GM12878 (cell line): ENCODE measurements at regions not wholly inside any gene's neighbourhood (a gene's known extent, or its start where the extent isn't known, plus 50 kb on each side); places are given as distances from the start of the nearest gene placed in this dataset.

ENCODE experiments used
- ATAC-seq: fragments of 200-7000 bp; cut with Tn5 transposase; 3 replicates; pipeline ENCODE4 v1.9.1; 2020; ENCODE audit warnings: mild to moderate bottlenecking, moderate library complexity
- BruUV-seq: library from RNA; stranded (reverse); fragments of 400-500 nt; replicated peaks from 2 replicates; lab custom pipeline; 2021; lab: Mats Ljungman, UMichigan
- CTCF ChIA-PET: fragments of 300-600 bp; sonication (Branson Sonifier 250); formaldehyde crosslinking; extraction: SDS; loops from one replicate; lab custom pipeline; 2021; ENCODE audit warnings: inconsistent platforms; lab: Yijun Ruan, JAX
- POLR2A ChIA-PET: fragments of 350-600 bp; formaldehyde crosslinking; extraction: SDS; loops from one replicate; lab custom pipeline; 2021; ENCODE audit warnings: inconsistent platforms; lab: Charles Lee
- RAD21 ChIA-PET: fragments of 300-600 bp; sonication (Branson Sonifier 250); formaldehyde crosslinking; loops from one replicate; lab custom pipeline; 2023; ENCODE audit warnings: antibody characterized with exemption; ENCODE audit not compliant: unreplicated experiment; lab: Charles Lee
- SMC1A ChIA-PET: fragments of 300-600 bp; sonication (Branson Sonifier 250); formaldehyde crosslinking; loops from one replicate; lab custom pipeline; 2023; ENCODE audit not compliant: unreplicated experiment, uncharacterized antibody; lab: Charles Lee
- DNase-seq: peaks from one replicate; pipeline ENCODE4 v3.0.0-alpha.2; 2011; ENCODE audit warnings: low read depth, low spot score
- FAIRE-seq: peaks from 3 replicates; lab custom pipeline; 2011; peaks lifted over from hg19 to GRCh38; lab: Jason Lieb, UNC
- H2AFZ ChIP-seq: 2 replicates; pipeline ENCODE4 v1.6.0; 2011; ENCODE audit warnings: low read depth, low read length, control low read depth; ENCODE audit not compliant: control insufficient read depth
- H3K27ac ChIP-seq: 2 replicates; pipeline ENCODE4 v1.5.1; 2011; ENCODE audit warnings: control low read depth; ENCODE audit not compliant: control insufficient read depth, insufficient read depth
- H3K27me3 ChIP-seq, 2 experiments: replicated peaks in 1 of 2; 2 replicates each; pipeline versions ENCODE4 v1.6.0 to v1.6.1; 2011; ENCODE audit warnings: low read length in 1 of 2; ENCODE audit not compliant: control insufficient read depth in 2 of 2, insufficient read depth in 2 of 2
- H3K36me3 ChIP-seq, 2 experiments: 2 replicates each; pipeline ENCODE4 v1.5.1; 2011; ENCODE audit warnings: low read length in 1 of 2; ENCODE audit not compliant: control insufficient read depth in 2 of 2, insufficient read depth in 2 of 2
- H3K4me1 ChIP-seq: 2 replicates; pipeline ENCODE4 v1.6.1; 2011; ENCODE audit warnings: mild to moderate bottlenecking, low read length, moderate library complexity, mixed read lengths; ENCODE audit not compliant: control insufficient read depth, insufficient read depth
- H3K4me2 ChIP-seq: 2 replicates; pipeline ENCODE4 v1.6.0; 2011; ENCODE audit warnings: control low read depth; ENCODE audit not compliant: control insufficient read depth, insufficient read depth
- H3K4me3 ChIP-seq: fragments of 200-600 bp; sonication (generic); 2 replicates; pipeline ENCODE4 v1.5.1; 2016
- H3K79me2 ChIP-seq: 2 replicates; pipeline ENCODE4 v1.6.0; 2011; ENCODE audit warnings: low read length; ENCODE audit not compliant: control insufficient read depth, insufficient read depth
- H3K9ac ChIP-seq: 2 replicates; pipeline ENCODE4 v1.8.0; 2011; ENCODE audit warnings: low read length, control low read depth, mixed read lengths; ENCODE audit not compliant: control insufficient read depth, insufficient read depth
- H3K9me3 ChIP-seq: replicated peaks from 3 replicates; pipeline ENCODE4 v1.5.1; 2011; ENCODE audit warnings: mild to moderate bottlenecking, low read length; ENCODE audit not compliant: control insufficient read depth, insufficient read depth
- H4K20me1 ChIP-seq: 2 replicates; pipeline ENCODE4 v1.6.0; 2011; ENCODE audit not compliant: control insufficient read depth, insufficient read depth
- CBFB ChIP-seq: IDR thresholded peaks from 2 replicates; pipeline ENCODE4 v1.6.1; 2016; ENCODE audit warnings: antibody characterized with exemption, low read depth
- E4F1 ChIP-seq: fragments of 450-650 bp; IDR thresholded peaks from 2 replicates; pipeline ENCODE4 v1.6.1; 2018; ENCODE audit warnings: borderline replicate concordance, mild to moderate bottlenecking; ENCODE audit not compliant: partially characterized antibody
- EP300 ChIP-seq, 2 experiments: fragments of 150-350 bp in 1 of 2; IDR thresholded peaks; 2 replicates each; pipeline ENCODE4 v1.6.1; 2011 to 2012; ENCODE audit warnings: low read depth in 2 of 2, low read length in 2 of 2, borderline replicate concordance in 1 of 2, improper control_type of control experiment in 1 of 2, inconsistent platforms in 1 of 2; ENCODE audit not compliant: control insufficient read depth in 1 of 2
- ETV6 ChIP-seq, 2 experiments: fragments of 450-650 bp in 1 of 2; IDR thresholded peaks in 1 of 2; conservative IDR thresholded peaks in 1 of 2; 2 replicates each; pipeline ENCODE4 v1.6.1; 2014; ENCODE audit warnings: antibody characterized with exemption in 1 of 2, borderline replicate concordance in 1 of 2, low read depth in 1 of 2, mild to moderate bottlenecking in 1 of 2, moderate library complexity in 1 of 2
- GATAD2B ChIP-seq: fragments of 450-650 bp; conservative IDR thresholded peaks from 2 replicates; pipeline ENCODE4 v1.6.1; 2017; ENCODE audit warnings: low read depth, mild to moderate bottlenecking, moderate library complexity
- JUND ChIP-seq: IDR thresholded peaks from 2 replicates; pipeline ENCODE4 v1.6.1; 2012; ENCODE audit warnings: low read depth, mild to moderate bottlenecking, low read length, improper control_type of control experiment, moderate library complexity
- MTA2 ChIP-seq: fragments of 450-650 bp; IDR thresholded peaks from 2 replicates; pipeline ENCODE4 v1.6.1; 2016; ENCODE audit warnings: low read depth, mild to moderate bottlenecking, moderate library complexity
- MYB ChIP-seq: fragments of 150-350 bp; IDR thresholded peaks from 2 replicates; pipeline ENCODE4 v1.6.1; 2014; ENCODE audit warnings: mild to moderate bottlenecking, low read depth, low read length, borderline replicate concordance
- MYC ChIP-seq: IDR thresholded peaks from 2 replicates; pipeline ENCODE4 v1.6.1; 2011; ENCODE audit warnings: mild to moderate bottlenecking, low read length, moderate library complexity, inconsistent platforms; ENCODE audit not compliant: insufficient read depth, insufficient replicate concordance, insufficient read length, severe bottlenecking
- NRF1 ChIP-seq: conservative IDR thresholded peaks from 2 replicates; pipeline ENCODE4 v1.6.1; 2011; ENCODE audit warnings: mild to moderate bottlenecking, low read depth, low read length, improper control_type of control experiment
- POLR2AphosphoS5 ChIP-seq: IDR thresholded peaks from 2 replicates; pipeline ENCODE4 v1.6.1; 2011; ENCODE audit warnings: mild to moderate bottlenecking, low read length, inconsistent platforms
- RELB ChIP-seq: fragments of 450-650 bp; IDR thresholded peaks from 2 replicates; pipeline ENCODE4 v1.6.1; 2017; ENCODE audit warnings: low read depth, mild to moderate bottlenecking, moderate library complexity
- SIX5 ChIP-seq: IDR thresholded peaks from 2 replicates; pipeline ENCODE4 v1.6.1; 2011; ENCODE audit warnings: mild to moderate bottlenecking, low read depth, low read length, moderate library complexity; ENCODE audit not compliant: severe bottlenecking
- SKIL ChIP-seq: fragments of 450-650 bp; IDR thresholded peaks from 2 replicates; pipeline ENCODE4 v1.6.1; 2017; ENCODE audit warnings: mild to moderate bottlenecking, low read depth, inconsistent platforms; ENCODE audit not compliant: poor library complexity, severe bottlenecking
- STAT1 ChIP-seq: fragments of 450-650 bp; conservative IDR thresholded peaks from 2 replicates; pipeline ENCODE4 v1.6.1; 2014; ENCODE audit warnings: antibody characterized with exemption, mild to moderate bottlenecking
- WGBS: methylation state at CpG from one replicate; pipeline ENCODE4 v1.1.6; 2016; ENCODE audit warnings: low lambda C conversion rate; ENCODE audit not compliant: insufficient replicate concordance, insufficient coverage; ENCODE audit errors: missing lambda C conversion rate; 5-methylcytosine and 5-hydroxymethylcytosine counted together
- in situ Hi-C: fragments of 300-500 bp; cut with MboI; formaldehyde crosslinking; loops from 9 replicates; pipeline ENCODE4 v1.14.3; 2018; ENCODE audit warnings: mixed read lengths
- intact Hi-C: fragments of 100-400 bp; cut with micrococcal nuclease; formaldehyde crosslinking; loops from one replicate; pipeline ENCODE4 v1.14.2; 2022; ENCODE audit not compliant: unreplicated experiment

GRCh38 chr1:181386951-181387350 lies 96.4 kb upstream of the CACNA1E start:
- CTCF ChIA-PET, result interaction anchor here (1.0 to 1.5 kb wide), 2 partner anchors 21 to 550 kb away, joined by 3 read pairs; no protein-coding TSS in a partner anchor

More at GRCh38 chr1:181386951-181387350, 96.4 kb upstream of the CACNA1E start:
- H3K4me3 ChIP-seq, result no peak overlapping the region
- H3K27me3 ChIP-seq, result no peaks in the 10 kb centered on the region; a peak in 1 of 4 replicates
- in situ Hi-C loops (no loop called here), intact Hi-C loops (no loop called here)
- no peak overlapping the region for H3K27ac ChIP-seq
- H3K79me2 ChIP-seq, result no peaks in the 10 kb centered on the region
- H3K9me3 ChIP-seq, result no peaks in the 10 kb centered on the region
- H3K4me1 ChIP-seq, result no peaks in the 10 kb centered on the region
- ATAC-seq, result no peak
- H3K4me2 ChIP-seq, result no peak overlapping the region
- no TSS peak for BruUV-seq
- FAIRE-seq, result no peak
- ChIA-PET RAD21 (no interaction called here), SMC1A (interaction anchor here (0.6 to 1.0 kb wide), 2 partner anchors 11 to 33 kb away, joined by 3 read pairs; no protein-coding TSS in a partner anchor), POLR2A (no interaction called here)
- H4K20me1 ChIP-seq, result no peaks in the 10 kb centered on the region
- 13% methylated on average over 6 of the region's 6 CpGs for WGBS
- H3K36me3 ChIP-seq, result no peaks in the 10 kb centered on the region
- H3K9ac ChIP-seq, result no peak overlapping the region
- no peak for TF ChIP-seq SKIL
- TF ChIP-seq RELB, result no peak
- no peak for TF ChIP-seq MYC
- no peak for TF ChIP-seq NRF1
- no peak for TF ChIP-seq EP300 (IDR thresholded peaks at IDR 0.05; ENCODE audit: borderline replicate concordance in 1 of 2, control insufficient read depth in 1 of 2, low read depth in 2 of 2, low read length in 2 of 2)
- no peak for TF ChIP-seq POLR2AphosphoS5
- no peak for TF ChIP-seq E4F1
- no peak for TF ChIP-seq MYB
- TF ChIP-seq CBFB, result no peak
- no peak for TF ChIP-seq STAT1
- TF ChIP-seq ETV6 (conservative IDR thresholded peaks at IDR 0.05 in 1 of 2, IDR thresholded peaks at IDR 0.05 in 1 of 2; ENCODE audit: borderline replicate concordance in 1 of 2, low read depth in 1 of 2), result no peak
- TF ChIP-seq MTA2, result no peak
- no peak for TF ChIP-seq SIX5
- no peak for TF ChIP-seq JUND
- no peak for TF ChIP-seq GATAD2B
- DNase-seq, result no peak
- no peak overlapping the region for H2AFZ ChIP-seq
